OCI-LY3 (cell line): ENCODE measurements at regions not wholly inside any gene's neighbourhood (a gene's known extent, or its start where the extent isn't known, plus 50 kb on each side); places are given as distances from the start of the nearest gene placed in this dataset.

Source experiments
- H2AFZ ChIP-seq: fragments of 200-600, 300-600 bp; shearing (Covaris generic); 2 replicates; pipeline ENCODE4 v1.6.0; 2014; ENCODE audit warnings: antibody characterized with exemption, low read depth, low read length
- H3K27ac ChIP-seq: fragments of 200-600, 300-600 bp; sonication (generic); 2 replicates; pipeline ENCODE4 v1.5.1; 2014; ENCODE audit warnings: mild to moderate bottlenecking, low read length, moderate library complexity, mixed read lengths
- H3K27me3 ChIP-seq: fragments of 200-600, 300-600 bp; sonication (generic); 2 replicates; pipeline ENCODE4 v1.6.1; 2014; ENCODE audit warnings: low read depth, low read length, mixed read lengths
- H3K36me3 ChIP-seq: fragments of 200-600, 300-600 bp; sonication (generic); replicated peaks from 2 replicates; pipeline ENCODE3; 2014; ENCODE audit warnings: low read depth, low read length, mixed read lengths
- H3K4me1 ChIP-seq: fragments of 300-600, 200-600 bp; sonication (generic); 2 replicates; pipeline ENCODE4 v1.6.1; 2014; ENCODE audit warnings: low read length, mixed read lengths
- H3K4me2 ChIP-seq: fragments of 200-600, 300-600 bp; sonication (generic); 2 replicates; pipeline ENCODE4 v1.6.1; 2014; ENCODE audit warnings: low read length, mixed read lengths
- H3K4me3 ChIP-seq: fragments of 300-600, 200-600 bp; sonication (generic); 2 replicates; pipeline ENCODE4 v1.5.1; 2014; ENCODE audit warnings: antibody characterized with exemption, mild to moderate bottlenecking, low read length, moderate library complexity
- H3K79me2 ChIP-seq: fragments of 300-600, 200-600 bp; shearing (Covaris generic); 2 replicates; pipeline ENCODE4 v1.6.1; 2014; ENCODE audit warnings: mild to moderate bottlenecking, low read length, mixed read lengths
- H3K9ac ChIP-seq: fragments of 300-600, 200-600 bp; shearing (Covaris generic); 2 replicates; pipeline ENCODE4 v1.6.0; 2014; ENCODE audit warnings: mild to moderate bottlenecking, low read length, moderate library complexity
- H3K9me3 ChIP-seq: fragments of 200-600, 300-600 bp; shearing (Covaris generic); 2 replicates; pipeline ENCODE4 v1.6.1; 2014; ENCODE audit warnings: low read length, mixed read lengths; ENCODE audit not compliant: insufficient read depth
- H4K20me1 ChIP-seq: fragments of 200-600, 300-600 bp; sonication (generic); 2 replicates; pipeline ENCODE4 v1.6.1; 2016; ENCODE audit warnings: low read length, mixed read lengths; ENCODE audit not compliant: insufficient read depth
- CTCF ChIP-seq: fragments of 200-600, 300-600 bp; sonication (generic); IDR thresholded peaks from 2 replicates; pipeline ENCODE4 v1.5.1; 2014; ENCODE audit warnings: antibody characterized with exemption, low read length, low read depth
- EZH2phosphoT487 ChIP-seq: fragments of 200-600 bp; shearing (Covaris generic); IDR thresholded peaks from 2 replicates; pipeline ENCODE4 v1.6.1; 2018; ENCODE audit warnings: antibody characterized with exemption, mixed run types, low read depth

- Histone ChIP-seq H2AFZ (no peak overlapping the region), H3K79me2 (no peaks in the 10 kb centered on the region), H4K20me1 (no peaks in the 10 kb centered on the region), H3K9me3 (no peaks in the 10 kb centered on the region), H3K4me2 (no peak overlapping the region), H3K36me3 (no peaks in the 10 kb centered on the region), H3K27me3 (no peaks in the 10 kb centered on the region), H3K4me3 (no peak overlapping the region), H3K9ac (no peak overlapping the region), H3K27ac (no peak overlapping the region), H3K4me1 (no peaks in the 10 kb centered on the region)
- TF ChIP-seq EZH2phosphoT487, result no peak
- no peak for TF ChIP-seq CTCF
These were observed 270.8 kb downstream of the GATA3 start for GRCh38 chr10:8325024-8325980.

GRCh38 chr10:8326396-8327139, 272.1 kb downstream of the GATA3 start:
- Histone ChIP-seq H3K79me2 (no peaks in the 10 kb centered on the region), H3K4me1 (no peaks in the 10 kb centered on the region), H3K27me3 (no peaks in the 10 kb centered on the region), H3K36me3 (no peaks in the 10 kb centered on the region), H3K9me3 (no peaks in the 10 kb centered on the region), H2AFZ (no peak overlapping the region), H3K27ac (no peak overlapping the region), H3K4me2 (no peak overlapping the region), H4K20me1 (no peaks in the 10 kb centered on the region), H3K4me3 (no peak overlapping the region), H3K9ac (no peak overlapping the region)
- no peak for TF ChIP-seq EZH2phosphoT487
- no peak for TF ChIP-seq CTCF

- no peak overlapping the region for H3K27ac ChIP-seq
These were observed 272.6 kb downstream of the GATA3 start for GRCh38 chr10:8327140-8327423.

More at GRCh38 chr10:8327140-8327423, 272.6 kb downstream of the GATA3 start:
- Histone ChIP-seq H4K20me1 (no peaks in the 10 kb centered on the region), H3K36me3 (no peaks in the 10 kb centered on the region), H2AFZ (no peak overlapping the region), H3K79me2 (no peaks in the 10 kb centered on the region), H3K4me3 (no peak overlapping the region), H3K4me1 (no peaks in the 10 kb centered on the region), H3K27me3 (no peaks in the 10 kb centered on the region), H3K4me2 (no peak overlapping the region), H3K9ac (no peak overlapping the region), H3K9me3 (no peaks in the 10 kb centered on the region)
- no peak for TF ChIP-seq CTCF
- TF ChIP-seq EZH2phosphoT487, result no peak
